PFSK-1 (cell line): ENCODE measurements at regions not wholly inside any gene's neighbourhood (a gene's known extent, or its start where the extent isn't known, plus 50 kb on each side); places are given as distances from the start of the nearest gene placed in this dataset.

Experiments
- FOXP2 ChIP-seq: optimal IDR thresholded peaks from 2 replicates; pipeline ENCODE3; 2011; ENCODE audit warnings: borderline replicate concordance, control low read depth, inconsistent platforms; ENCODE audit not compliant: insufficient read depth; ENCODE audit errors: extremely low read length, extremely low read depth
- POLR2AphosphoS5 ChIP-seq: IDR thresholded peaks from 2 replicates; pipeline ENCODE4 v1.6.1; 2012; ENCODE audit warnings: low read depth, mild to moderate bottlenecking, control low read depth, low read length, moderate library complexity
- SIN3A ChIP-seq: IDR thresholded peaks from 2 replicates; pipeline ENCODE4 v1.6.1; 2012; ENCODE audit warnings: mild to moderate bottlenecking, low read length, moderate library complexity, borderline replicate concordance; ENCODE audit not compliant: insufficient read depth
- TAF1 ChIP-seq: IDR thresholded peaks from 2 replicates; pipeline ENCODE4 v1.6.1; 2012; ENCODE audit warnings: low read length, control low read depth, borderline replicate concordance; ENCODE audit not compliant: insufficient read depth
- TF ChIP-seq, protein P1 (sequence below), 2 experiments: IDR thresholded peaks; 2 replicates each; pipeline versions ENCODE4 v1.6.1 to v1.8.0; 2011 to 2012; ENCODE audit warnings: low read depth in 2 of 2, low read length in 2 of 2, control low read depth in 1 of 2, inconsistent platforms in 1 of 2, mild to moderate bottlenecking in 1 of 2, moderate library complexity in 1 of 2; ENCODE audit not compliant: insufficient read depth in 1 of 2

DNA sequence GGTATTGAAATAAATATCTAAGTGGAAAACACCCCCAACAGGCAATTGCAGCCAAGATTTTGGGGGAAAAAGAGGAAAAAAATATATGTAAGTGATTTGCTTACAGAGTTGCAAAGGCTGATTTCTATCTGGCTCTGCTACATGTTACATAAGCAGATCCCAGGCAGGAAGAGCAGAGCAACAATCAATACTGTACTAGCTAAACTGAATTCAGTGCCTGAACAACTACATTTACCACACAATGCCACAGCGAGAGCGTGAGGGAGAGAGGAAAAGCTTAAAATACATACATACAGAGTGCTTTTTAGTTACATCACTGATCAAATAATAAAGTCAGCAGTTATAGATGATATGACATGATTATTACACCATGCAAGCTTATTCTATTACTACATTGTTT lies 665.6 kb upstream of the ARGLU1 start:
- no peak for TF ChIP-seq POLR2AphosphoS5
- TF ChIP-seq TAF1: no peak
- no peak for TF ChIP-seq SIN3A
- TF ChIP-seq, protein P1, sequence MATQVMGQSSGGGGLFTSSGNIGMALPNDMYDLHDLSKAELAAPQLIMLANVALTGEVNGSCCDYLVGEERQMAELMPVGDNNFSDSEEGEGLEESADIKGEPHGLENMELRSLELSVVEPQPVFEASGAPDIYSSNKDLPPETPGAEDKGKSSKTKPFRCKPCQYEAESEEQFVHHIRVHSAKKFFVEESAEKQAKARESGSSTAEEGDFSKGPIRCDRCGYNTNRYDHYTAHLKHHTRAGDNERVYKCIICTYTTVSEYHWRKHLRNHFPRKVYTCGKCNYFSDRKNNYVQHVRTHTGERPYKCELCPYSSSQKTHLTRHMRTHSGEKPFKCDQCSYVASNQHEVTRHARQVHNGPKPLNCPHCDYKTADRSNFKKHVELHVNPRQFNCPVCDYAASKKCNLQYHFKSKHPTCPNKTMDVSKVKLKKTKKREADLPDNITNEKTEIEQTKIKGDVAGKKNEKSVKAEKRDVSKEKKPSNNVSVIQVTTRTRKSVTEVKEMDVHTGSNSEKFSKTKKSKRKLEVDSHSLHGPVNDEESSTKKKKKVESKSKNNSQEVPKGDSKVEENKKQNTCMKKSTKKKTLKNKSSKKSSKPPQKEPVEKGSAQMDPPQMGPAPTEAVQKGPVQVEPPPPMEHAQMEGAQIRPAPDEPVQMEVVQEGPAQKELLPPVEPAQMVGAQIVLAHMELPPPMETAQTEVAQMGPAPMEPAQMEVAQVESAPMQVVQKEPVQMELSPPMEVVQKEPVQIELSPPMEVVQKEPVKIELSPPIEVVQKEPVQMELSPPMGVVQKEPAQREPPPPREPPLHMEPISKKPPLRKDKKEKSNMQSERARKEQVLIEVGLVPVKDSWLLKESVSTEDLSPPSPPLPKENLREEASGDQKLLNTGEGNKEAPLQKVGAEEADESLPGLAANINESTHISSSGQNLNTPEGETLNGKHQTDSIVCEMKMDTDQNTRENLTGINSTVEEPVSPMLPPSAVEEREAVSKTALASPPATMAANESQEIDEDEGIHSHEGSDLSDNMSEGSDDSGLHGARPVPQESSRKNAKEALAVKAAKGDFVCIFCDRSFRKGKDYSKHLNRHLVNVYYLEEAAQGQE (IDR thresholded peaks at IDR 0.05; ENCODE audit: insufficient read depth in 1 of 2, low read depth in 2 of 2, low read length in 2 of 2): no peak
- no peak for TF ChIP-seq FOXP2
